ENCODE measurements at regions not wholly inside any gene's neighbourhood (a gene's known extent, or its start where the extent isn't known, plus 50 kb on each side); places are given as distances from the start of the nearest gene placed in this dataset.

DNA sequence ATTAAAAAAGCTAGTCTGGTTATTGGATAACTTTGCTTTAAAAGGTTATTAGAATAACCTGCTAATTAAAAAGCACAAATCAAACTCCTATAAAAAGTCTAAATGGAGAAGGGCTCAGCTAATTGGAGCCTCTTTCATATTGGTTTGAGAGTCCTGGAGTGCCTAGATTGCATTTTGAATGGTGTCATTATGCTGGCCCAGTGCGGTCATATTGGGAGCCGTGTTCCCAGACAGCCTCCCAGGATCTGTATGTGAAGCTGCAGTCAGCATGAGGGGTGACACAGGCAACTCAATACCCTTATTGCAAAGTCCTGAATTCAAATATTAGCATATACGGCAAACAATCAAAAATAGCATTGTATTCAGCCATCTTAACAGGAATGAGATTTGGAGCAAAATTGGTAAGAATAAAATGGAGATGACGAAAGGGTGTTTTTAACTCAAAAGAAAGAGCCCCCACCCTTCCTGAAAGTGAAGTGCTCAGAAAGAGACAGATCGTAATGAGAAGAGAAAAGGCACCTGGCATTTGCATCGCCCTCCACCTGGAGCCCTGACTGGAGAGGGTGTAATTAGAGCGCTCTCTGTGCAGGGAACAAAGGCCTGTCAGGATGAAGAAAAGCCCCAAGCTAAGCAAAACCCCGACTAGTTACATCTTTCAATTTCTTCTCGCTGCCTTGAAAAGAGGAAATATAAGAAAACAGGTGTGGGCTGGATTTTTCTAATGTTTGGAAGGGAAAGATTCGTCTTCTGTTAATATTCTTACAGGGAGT is 621.0 kb upstream of the ADAMTS16 start:
- DNase-seq, result no peak

DNA sequence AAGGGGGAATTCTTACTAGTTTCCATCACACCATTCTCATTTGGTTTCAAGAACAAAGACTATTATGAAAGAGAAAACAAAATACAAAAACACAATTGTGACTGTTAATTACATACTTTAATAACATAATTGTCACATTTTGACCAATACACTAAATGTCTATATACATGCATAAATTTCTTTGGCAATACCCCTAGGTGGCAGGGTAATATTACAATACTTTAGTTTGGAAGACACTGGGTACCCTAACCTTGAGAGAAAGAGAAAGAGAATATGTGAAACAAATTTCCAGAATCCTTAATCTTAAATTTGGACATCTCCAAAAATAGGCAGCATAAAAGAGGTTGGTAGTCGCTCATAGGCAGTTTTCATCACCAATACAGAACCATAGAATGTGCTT is 619.6 kb upstream of the ADAMTS16 start:
- no peak for DNase-seq

DNA sequence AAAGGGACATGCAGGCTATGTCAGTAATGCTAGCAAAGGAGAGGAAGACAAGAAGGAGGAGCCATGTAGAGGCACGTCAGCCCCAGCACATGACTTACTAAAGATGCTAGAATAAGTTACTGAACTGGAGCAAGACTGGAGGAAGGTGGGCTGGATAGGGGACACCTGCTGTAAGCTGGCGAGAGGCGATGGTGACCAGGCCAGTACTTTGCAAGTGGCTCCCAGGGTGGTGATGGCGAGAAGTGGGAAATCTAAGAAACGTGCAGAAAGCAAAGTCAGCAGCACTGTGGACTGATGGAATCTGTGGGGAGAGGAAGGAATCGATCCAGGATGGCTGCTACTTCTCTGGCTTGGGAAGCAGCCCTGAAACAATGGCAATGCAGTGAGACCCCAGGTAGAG is 617.1 kb upstream of the ADAMTS16 start:
- DNase-seq, result no peak

GRCh38 chr5:4531756-4532704 is 608.1 kb upstream of the ADAMTS16 start:
- DNase-seq, result no peak

DNA sequence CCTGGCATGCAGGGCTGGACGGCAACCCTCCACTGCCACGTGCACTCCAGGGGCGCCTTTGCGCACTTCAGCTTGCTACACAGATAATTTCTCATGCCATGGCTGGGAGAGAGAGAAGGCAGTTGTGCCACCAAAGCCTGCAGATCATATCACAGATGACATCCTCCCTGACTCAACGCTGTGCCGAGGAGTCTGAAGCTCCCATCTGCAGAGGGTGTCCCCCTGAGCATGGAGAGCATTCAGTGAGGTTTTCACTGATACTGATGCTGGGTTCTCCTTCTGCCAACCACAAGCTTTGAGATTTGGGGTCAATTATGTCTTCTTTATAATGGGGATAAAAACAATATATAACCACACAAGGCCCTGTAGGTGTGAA is 607.4 kb upstream of the ADAMTS16 start:
- no peak for DNase-seq

- no peak for DNase-seq
These were observed 606.5 kb upstream of the ADAMTS16 start for GRCh38 chr5:4533457-4534105.

DNA sequence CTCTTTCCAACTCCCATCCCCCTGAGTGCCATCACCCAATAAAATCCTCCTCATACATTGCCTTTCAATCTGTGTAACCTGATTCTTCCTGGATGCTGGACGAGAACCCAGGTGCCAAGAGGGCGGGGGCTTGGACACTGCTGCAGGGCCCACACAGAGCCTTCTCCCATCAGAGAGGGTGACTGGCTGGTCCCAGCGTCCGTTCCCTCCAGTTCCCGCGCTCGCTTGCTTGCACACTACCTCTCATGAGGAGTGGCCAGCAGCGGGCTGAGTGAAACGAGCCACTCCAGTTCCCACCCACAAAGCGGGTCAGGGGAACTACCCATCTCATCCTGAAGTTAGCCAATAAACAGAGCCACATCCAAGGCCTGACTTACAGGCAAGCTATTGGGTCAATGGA is 602.6 kb upstream of the ADAMTS16 start:
- no peak for DNase-seq

- no peak for DNase-seq
These were observed 599.6 kb upstream of the ADAMTS16 start for GRCh38 chr5:4540375-4541173.

DNA sequence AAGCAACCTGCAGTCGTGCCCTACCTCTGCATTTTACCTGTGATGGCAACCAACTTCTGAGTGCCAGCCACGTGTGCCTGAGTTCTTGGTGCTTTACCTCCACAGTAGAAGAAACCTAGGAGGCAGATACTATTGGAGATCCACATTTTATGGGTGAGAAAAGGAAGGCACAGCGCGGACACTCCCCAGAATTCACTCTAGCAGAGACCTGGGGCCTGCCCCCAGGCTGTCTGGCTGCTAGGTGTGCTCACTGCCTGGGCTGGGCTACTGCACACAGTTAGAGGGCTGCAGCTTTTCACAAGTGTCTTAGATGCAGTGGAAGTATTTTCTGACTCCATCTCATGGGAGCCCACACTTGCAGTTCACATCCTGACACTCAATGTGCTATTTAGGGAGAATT is 598.8 kb upstream of the ADAMTS16 start:
- DNase-seq, result no peak

- DNase-seq, result no peak
These were observed 597.9 kb upstream of the ADAMTS16 start for GRCh38 chr5:4542145-4542778.

DNA sequence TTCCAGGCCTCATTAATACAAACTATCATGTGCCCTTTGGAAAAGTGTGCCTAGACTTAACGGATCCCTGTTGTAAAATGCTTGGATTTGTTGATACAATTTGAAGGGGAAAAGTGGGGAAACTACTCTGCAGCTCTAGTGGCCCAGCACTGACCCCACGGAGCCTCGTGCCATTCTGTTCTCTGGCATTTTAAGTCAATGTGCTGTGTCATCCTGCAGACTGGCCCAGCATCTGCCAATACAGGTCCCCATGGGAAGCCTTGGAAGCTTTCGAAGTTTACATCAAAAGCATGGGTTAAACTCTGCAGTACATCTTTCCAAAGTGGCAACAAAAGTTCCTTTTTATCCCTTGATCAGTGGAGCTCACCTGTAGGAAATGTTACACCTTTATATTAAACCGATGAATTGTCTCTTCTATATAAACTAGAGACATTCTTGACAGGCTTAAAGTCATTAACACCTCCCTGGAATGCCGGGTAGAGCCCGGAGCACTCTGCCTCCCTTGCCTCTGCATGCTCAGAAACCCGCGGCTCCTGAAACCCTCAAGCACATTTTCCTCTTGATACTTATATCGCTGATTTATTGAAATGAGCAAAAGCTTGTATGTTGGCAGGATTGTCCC is 596.0 kb upstream of the ADAMTS16 start:
- no peak for DNase-seq

GRCh38 chr5:4547547-4547946 is 592.6 kb upstream of the ADAMTS16 start:
- DNase-seq, result no peak

GRCh38 chr5:4548341-4548740 is 591.8 kb upstream of the ADAMTS16 start:
- DNase-seq, result no peak

DNA sequence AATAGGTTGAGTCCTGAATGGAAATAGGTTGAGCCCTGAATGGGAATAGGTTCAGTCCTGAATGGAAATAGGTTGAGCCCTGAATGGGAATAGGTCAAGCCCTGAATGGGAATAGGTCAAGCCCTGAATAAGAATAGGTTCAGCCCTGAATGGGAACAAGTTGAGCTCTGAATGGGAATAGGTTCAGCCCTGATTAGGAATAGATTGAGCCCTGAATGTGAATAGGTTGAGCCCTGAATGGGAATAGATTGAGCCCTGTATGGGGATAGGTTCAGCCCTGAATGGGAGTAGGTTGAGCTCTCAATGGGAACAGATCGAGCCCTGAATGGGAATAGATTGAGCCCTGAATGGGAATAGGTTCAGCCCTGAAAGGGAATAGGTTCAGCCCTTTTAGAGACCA is 590.8 kb upstream of the ADAMTS16 start:
- no peak for DNase-seq

DNA sequence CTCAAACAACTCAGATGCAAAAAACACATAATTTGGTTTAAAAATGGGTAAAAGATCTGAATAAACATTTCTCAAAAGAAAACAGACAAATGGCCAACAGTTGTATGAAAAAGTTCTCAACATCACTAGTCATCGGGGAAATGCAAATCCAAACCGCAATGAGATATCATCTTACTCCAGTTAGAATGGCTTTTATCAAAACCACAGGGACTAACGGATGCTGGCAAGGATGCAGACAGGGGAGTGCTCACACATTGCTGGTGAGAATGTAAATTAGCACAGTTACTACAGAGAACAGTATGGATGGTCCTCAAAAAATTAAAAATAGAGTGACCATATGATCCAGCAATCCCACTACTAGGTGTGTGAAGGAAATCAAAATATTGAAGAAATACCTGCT is 589.1 kb upstream of the ADAMTS16 start:
- no peak for DNase-seq

GRCh38 chr5:4553130-4553529 is 587.0 kb upstream of the ADAMTS16 start:
- DNase-seq, result no peak

DNA sequence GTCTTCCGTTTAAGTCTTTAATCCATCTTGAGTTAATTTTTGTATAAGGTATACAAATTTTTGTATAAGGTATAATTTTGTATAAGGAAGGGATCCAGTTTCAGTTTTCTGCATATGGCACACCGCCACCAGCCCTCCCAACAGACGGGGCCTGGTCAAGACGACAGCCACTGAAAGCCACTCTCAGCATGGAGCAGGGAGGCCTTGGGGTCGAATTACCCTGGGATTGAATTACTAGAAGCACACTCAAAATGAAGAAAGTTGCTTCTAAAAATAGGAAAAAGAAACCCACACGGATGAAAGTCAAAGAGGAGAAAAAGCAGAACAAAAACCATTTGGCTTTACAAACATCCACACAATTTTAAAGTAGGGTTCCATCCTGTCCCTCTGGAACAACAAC is 586.2 kb upstream of the ADAMTS16 start:
- no peak for DNase-seq

GRCh38 chr5:4555725-4556285 is 584.3 kb upstream of the ADAMTS16 start:
- no peak for DNase-seq

DNA sequence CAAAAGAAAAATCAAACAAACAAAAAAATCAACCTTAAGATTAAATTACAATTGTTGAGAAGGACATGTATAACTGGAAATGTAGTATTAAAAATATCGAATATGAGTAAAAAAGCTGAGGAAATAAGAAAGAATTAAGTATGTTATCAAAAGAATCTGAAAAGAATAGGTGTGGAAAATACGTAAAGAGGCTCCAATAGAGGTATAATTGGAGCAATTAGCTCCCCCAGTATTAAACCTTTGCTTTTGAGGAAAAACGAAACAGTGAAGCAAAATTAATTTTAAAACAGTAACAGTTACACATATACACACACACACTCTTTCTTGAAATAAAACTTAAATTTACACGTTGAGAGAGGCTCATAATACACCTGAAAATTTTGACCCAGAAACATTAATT is 578.7 kb upstream of the ADAMTS16 start:
- DNase-seq, result no peak

- DNase-seq, result no peak
These were observed 576.7 kb upstream of the ADAMTS16 start for GRCh38 chr5:4563400-4563799.

All from right lung (tissue), 2 donors.